DOHH2 (cell line): ENCODE measurements at regions not wholly inside any gene's neighbourhood (a gene's known extent, or its start where the extent isn't known, plus 50 kb on each side); places are given as distances from the start of the nearest gene placed in this dataset.

ENCODE experiments used
- H3F3A ChIP-seq: fragments of 200-600 bp; sonication (generic), shearing (Covaris generic); 2 replicates; pipeline ENCODE4 v1.6.0; 2016; ENCODE audit warnings: antibody characterized with exemption, mild to moderate bottlenecking; ENCODE audit not compliant: control insufficient read depth, insufficient read depth
- H3K27ac ChIP-seq: fragments of 200-600 bp; sonication (generic); 2 replicates; pipeline ENCODE4 v1.5.1; 2014; ENCODE audit warnings: low read depth, mild to moderate bottlenecking, low read length, moderate library complexity
- H3K27me3 ChIP-seq: fragments of 200-600 bp; sonication (generic); 2 replicates; pipeline ENCODE4 v1.6.1; 2014; ENCODE audit warnings: mild to moderate bottlenecking, low read length, mixed read lengths; ENCODE audit not compliant: control insufficient read depth
- H3K36me3 ChIP-seq: fragments of 200-600 bp; sonication (generic); 2 replicates; pipeline ENCODE4 v1.6.1; 2014; ENCODE audit warnings: mild to moderate bottlenecking, low read length, moderate library complexity, mixed read lengths; ENCODE audit not compliant: control insufficient read depth
- H3K4me1 ChIP-seq: fragments of 200-600 bp; sonication (generic); 2 replicates; pipeline ENCODE4 v1.6.1; 2014; ENCODE audit warnings: mild to moderate bottlenecking, low read length, mixed read lengths; ENCODE audit not compliant: control insufficient read depth
- H3K4me2 ChIP-seq: fragments of 200-600 bp; sonication (generic); 2 replicates; pipeline ENCODE4 v1.6.0; 2014; ENCODE audit warnings: mild to moderate bottlenecking, low read length, moderate library complexity
- H3K4me3 ChIP-seq: fragments of 200-600 bp; sonication (generic); 2 replicates; pipeline ENCODE4 v1.5.1; 2014; ENCODE audit warnings: mild to moderate bottlenecking, low read length, mixed read lengths
- H3K79me2 ChIP-seq: fragments of 200-600 bp; sonication (generic); 2 replicates; pipeline ENCODE4 v1.6.1; 2014; ENCODE audit warnings: mild to moderate bottlenecking, low read length, mixed read lengths; ENCODE audit not compliant: control insufficient read depth
- H3K9me2 ChIP-seq: fragments of 200-600 bp; sonication (generic); replicated peaks from 2 replicates; pipeline ENCODE4 v1.6.1; 2014; ENCODE audit warnings: mild to moderate bottlenecking, low read length, mixed read lengths; ENCODE audit not compliant: control insufficient read depth
- H3K9me3 ChIP-seq: fragments of 200-600 bp; sonication (generic); 2 replicates; pipeline ENCODE4 v1.6.1; 2014; ENCODE audit warnings: antibody characterized with exemption, low read length, mixed read lengths; ENCODE audit not compliant: control insufficient read depth, insufficient read depth
- H4K20me1 ChIP-seq: fragments of 200-600 bp; sonication (generic); 2 replicates; pipeline ENCODE4 v1.6.0; 2014; ENCODE audit warnings: low read depth, mild to moderate bottlenecking, antibody characterized with exemption, low read length, moderate library complexity; ENCODE audit not compliant: control insufficient read depth, insufficient read depth
- EZH2phosphoT487 ChIP-seq: fragments of 200-600 bp; sonication (generic); IDR thresholded peaks from 2 replicates; pipeline ENCODE4 v1.6.1; 2017; ENCODE audit warnings: borderline replicate concordance, mild to moderate bottlenecking, antibody characterized with exemption, low read length, moderate library complexity, mixed read lengths
- TF ChIP-seq, protein P1 (sequence below): fragments of 200-600 bp; sonication (generic); IDR thresholded peaks from one replicate; pipeline ENCODE4 v1.5.1; 2014; ENCODE audit warnings: antibody characterized with exemption, mild to moderate bottlenecking, low read depth, low read length; ENCODE audit not compliant: poor library complexity, severe bottlenecking

DNA sequence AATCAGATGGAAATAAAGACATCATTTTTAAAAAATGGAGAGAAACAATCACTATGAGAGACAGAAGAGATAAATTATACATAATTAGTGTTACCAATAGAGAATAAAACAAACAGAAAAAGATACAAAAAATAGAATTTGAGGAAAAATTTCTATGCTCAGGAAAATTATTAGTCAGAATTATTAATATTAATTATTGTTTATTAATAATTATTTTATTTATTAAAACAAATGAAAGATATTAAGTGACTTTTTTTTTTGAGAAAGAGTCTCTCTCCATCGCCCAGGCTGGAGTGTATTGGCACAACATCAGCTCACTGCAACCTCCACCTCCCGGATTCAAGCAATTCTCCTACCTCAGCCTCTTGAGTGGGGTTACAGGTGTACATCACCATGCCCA is 299.8 kb upstream of the NR5A2 start:
- no peaks in the 10 kb centered on the region for H3K27me3 ChIP-seq
- H3K9me3 ChIP-seq: no peaks in the 10 kb centered on the region
- H3K4me1 ChIP-seq: no peaks in the 10 kb centered on the region
- no peaks in the 10 kb centered on the region for H4K20me1 ChIP-seq
- H3F3A ChIP-seq: no peaks in the 10 kb centered on the region
- no peak for TF ChIP-seq EZH2phosphoT487
- TF ChIP-seq, protein P1, sequence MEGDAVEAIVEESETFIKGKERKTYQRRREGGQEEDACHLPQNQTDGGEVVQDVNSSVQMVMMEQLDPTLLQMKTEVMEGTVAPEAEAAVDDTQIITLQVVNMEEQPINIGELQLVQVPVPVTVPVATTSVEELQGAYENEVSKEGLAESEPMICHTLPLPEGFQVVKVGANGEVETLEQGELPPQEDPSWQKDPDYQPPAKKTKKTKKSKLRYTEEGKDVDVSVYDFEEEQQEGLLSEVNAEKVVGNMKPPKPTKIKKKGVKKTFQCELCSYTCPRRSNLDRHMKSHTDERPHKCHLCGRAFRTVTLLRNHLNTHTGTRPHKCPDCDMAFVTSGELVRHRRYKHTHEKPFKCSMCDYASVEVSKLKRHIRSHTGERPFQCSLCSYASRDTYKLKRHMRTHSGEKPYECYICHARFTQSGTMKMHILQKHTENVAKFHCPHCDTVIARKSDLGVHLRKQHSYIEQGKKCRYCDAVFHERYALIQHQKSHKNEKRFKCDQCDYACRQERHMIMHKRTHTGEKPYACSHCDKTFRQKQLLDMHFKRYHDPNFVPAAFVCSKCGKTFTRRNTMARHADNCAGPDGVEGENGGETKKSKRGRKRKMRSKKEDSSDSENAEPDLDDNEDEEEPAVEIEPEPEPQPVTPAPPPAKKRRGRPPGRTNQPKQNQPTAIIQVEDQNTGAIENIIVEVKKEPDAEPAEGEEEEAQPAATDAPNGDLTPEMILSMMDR: no peak
- no peak overlapping the region for H3K27ac ChIP-seq
- no peak overlapping the region for H3K4me2 ChIP-seq
- H3K79me2 ChIP-seq: no peaks in the 10 kb centered on the region
- H3K4me3 ChIP-seq: no peak overlapping the region
- no peaks in the 10 kb centered on the region for H3K36me3 ChIP-seq
- no peaks in the 10 kb centered on the region for H3K9me2 ChIP-seq

DNA sequence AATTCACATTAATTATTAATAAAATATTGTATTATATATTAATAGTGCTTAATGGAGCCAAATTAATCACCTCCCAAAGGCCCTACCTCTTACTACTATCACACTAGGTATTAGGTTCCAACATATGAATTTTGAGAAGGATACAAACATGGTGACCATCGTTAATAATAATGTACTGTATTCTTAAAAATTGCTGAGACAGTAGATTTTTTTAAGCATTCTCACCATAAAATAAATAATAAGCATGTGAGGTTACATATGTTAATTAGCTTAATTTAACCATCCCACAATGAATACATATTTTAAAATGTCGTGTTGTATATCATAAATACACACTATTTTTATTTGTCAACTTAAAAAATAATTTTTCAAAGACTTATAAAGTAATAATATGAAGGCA is 299.2 kb upstream of the NR5A2 start:
- Histone ChIP-seq H3K27ac (no peak overlapping the region), H4K20me1 (no peaks in the 10 kb centered on the region), H3K27me3 (no peaks in the 10 kb centered on the region), H3K9me3 (no peaks in the 10 kb centered on the region), H3K36me3 (no peaks in the 10 kb centered on the region), H3K9me2 (no peaks in the 10 kb centered on the region), H3K4me1 (no peaks in the 10 kb centered on the region), H3K4me3 (no peak overlapping the region), H3F3A (no peaks in the 10 kb centered on the region), H3K79me2 (no peaks in the 10 kb centered on the region), H3K4me2 (no peak overlapping the region)
- TF ChIP-seq, protein P1: no peak
- no peak for TF ChIP-seq EZH2phosphoT487

DNA sequence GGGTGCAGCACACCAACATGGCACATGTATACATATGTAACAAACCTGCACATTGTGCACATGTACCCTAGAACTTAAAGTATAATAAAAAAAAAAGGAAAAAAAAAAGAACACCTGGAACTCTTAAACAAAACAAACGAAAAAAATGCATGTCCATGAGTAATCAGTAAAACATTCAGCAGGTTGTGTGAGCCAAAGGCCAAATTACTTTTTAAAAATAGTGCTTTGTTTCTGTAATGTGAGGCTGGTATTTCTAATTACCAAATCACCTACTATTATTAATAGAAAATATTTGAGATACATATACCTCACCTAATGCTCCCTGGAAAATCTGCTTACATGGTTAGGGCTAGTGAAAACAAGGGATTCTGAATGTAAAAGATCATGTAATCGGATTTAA is 294.4 kb upstream of the NR5A2 start:
- Histone ChIP-seq H3K9me2 (no peaks in the 10 kb centered on the region), H3F3A (no peaks in the 10 kb centered on the region; the same call in 1 of the 2 replicates), H3K79me2 (no peaks in the 10 kb centered on the region), H3K27ac (no peak overlapping the region), H3K9me3 (no peaks in the 10 kb centered on the region), H3K27me3 (no peaks in the 10 kb centered on the region), H3K36me3 (no peaks in the 10 kb centered on the region), H3K4me3 (no peak overlapping the region), H4K20me1 (no peaks in the 10 kb centered on the region), H3K4me2 (no peak overlapping the region), H3K4me1 (peaks cover 9% of the 10 kb centered on the region)
- no peak for TF ChIP-seq EZH2phosphoT487
- TF ChIP-seq, protein P1: no peak

DNA sequence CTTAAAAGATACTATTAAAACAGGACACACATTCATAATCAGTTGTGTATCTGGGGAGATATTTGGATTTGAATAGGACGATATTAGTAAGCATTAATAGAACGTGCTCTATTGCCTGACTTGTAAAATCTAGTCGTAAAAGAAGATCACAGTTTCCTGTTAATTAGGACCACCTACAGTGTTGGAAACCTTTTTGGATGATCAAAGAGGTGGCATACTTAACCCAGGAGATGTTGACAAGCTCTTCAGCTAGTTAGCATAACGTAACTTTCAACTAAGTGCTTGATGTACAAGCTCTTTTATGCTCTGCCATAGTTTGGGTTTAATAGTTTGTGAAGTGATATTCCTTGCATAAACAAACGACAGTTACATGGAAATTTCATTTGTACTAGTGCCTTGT is 293.3 kb upstream of the NR5A2 start:
- Histone ChIP-seq H3K27ac (no peak overlapping the region), H4K20me1 (no peaks in the 10 kb centered on the region), H3F3A (no peaks in the 10 kb centered on the region; the same call in 1 of the 2 replicates), H3K4me3 (no peak overlapping the region), H3K4me2 (no peak overlapping the region), H3K36me3 (no peaks in the 10 kb centered on the region), H3K9me3 (no peaks in the 10 kb centered on the region), H3K9me2 (no peaks in the 10 kb centered on the region), H3K4me1 (peaks cover 9% of the 10 kb centered on the region), H3K27me3 (no peaks in the 10 kb centered on the region), H3K79me2 (no peaks in the 10 kb centered on the region)
- TF ChIP-seq, protein P1: no peak
- TF ChIP-seq EZH2phosphoT487: no peak
